Smooth muscle cell (in vitro differentiated cells): ENCODE measurements at regions not wholly inside any gene's neighbourhood (a gene's known extent, or its start where the extent isn't known, plus 50 kb on each side); places are given as distances from the start of the nearest gene placed in this dataset.

Experiments
- DNase-seq: peaks from one replicate; lab custom pipeline; 2025; ENCODE audit not compliant: unreplicated experiment; lab: John Stamatoyannopoulos, UW
- H2AFZ ChIP-seq: fragments of 200-600 bp; sonication (generic); 2 replicates; pipeline ENCODE4 v1.6.0; 2016; ENCODE audit warnings: antibody characterized with exemption, low read depth, mild to moderate bottlenecking
- H3F3A ChIP-seq: fragments of 200-600 bp; sonication (generic); 2 replicates; pipeline ENCODE4 v1.6.0; 2017; ENCODE audit warnings: antibody characterized with exemption, low read depth
- H3K27ac ChIP-seq: fragments of 200-600 bp; sonication (generic); 2 replicates; pipeline ENCODE4 v1.5.1; 2016; ENCODE audit warnings: low read depth, mild to moderate bottlenecking
- H3K27me3 ChIP-seq: fragments of 200-600 bp; sonication (generic); 2 replicates; pipeline ENCODE4 v1.6.1; 2016; ENCODE audit warnings: low read depth, mild to moderate bottlenecking
- H3K36me3 ChIP-seq: fragments of 200-600 bp; sonication (generic); 2 replicates; pipeline ENCODE4 v1.5.1; 2016; ENCODE audit warnings: low read depth
- H3K4me1 ChIP-seq: fragments of 200-600 bp; sonication (generic); 2 replicates; pipeline ENCODE4 v1.5.1; 2016; ENCODE audit warnings: low read depth
- H3K4me2 ChIP-seq: fragments of 200-600 bp; sonication (generic); 2 replicates; pipeline ENCODE4 v1.6.0; 2016; ENCODE audit warnings: mild to moderate bottlenecking
- H3K4me3 ChIP-seq: fragments of 200-600 bp; sonication (generic); 2 replicates; pipeline ENCODE4 v1.5.1; 2016; ENCODE audit warnings: mild to moderate bottlenecking
- H3K79me2 ChIP-seq: fragments of 200-600 bp; sonication (generic); 2 replicates; pipeline ENCODE4 v1.6.0; 2016; ENCODE audit warnings: low read depth, mild to moderate bottlenecking
- H3K9ac ChIP-seq: fragments of 200-600 bp; sonication (generic); 2 replicates; pipeline ENCODE4 v1.6.0; 2016; ENCODE audit warnings: low read depth
- H3K9me3 ChIP-seq: fragments of 200-600 bp; sonication (generic); replicated peaks from 2 replicates; pipeline ENCODE4 v1.5.1; 2016; ENCODE audit warnings: low read depth
- H4K20me1 ChIP-seq: fragments of 200-600 bp; sonication (generic); 2 replicates; pipeline ENCODE4 v1.6.0; 2016; ENCODE audit warnings: low read depth
- WGBS: methylation state at CpG from one replicate; pipeline ENCODE4 v1.1.7; 2016; ENCODE audit warnings: low lambda C conversion rate; 5-methylcytosine and 5-hydroxymethylcytosine counted together
- TF ChIP-seq, protein P1 (sequence below): fragments of 200-600 bp; sonication (generic); IDR thresholded peaks from 2 replicates; pipeline ENCODE4 v1.5.1; 2017; ENCODE audit warnings: borderline replicate concordance, mild to moderate bottlenecking, antibody characterized with exemption; ENCODE audit not compliant: insufficient read depth, poor library complexity, severe bottlenecking

DNA sequence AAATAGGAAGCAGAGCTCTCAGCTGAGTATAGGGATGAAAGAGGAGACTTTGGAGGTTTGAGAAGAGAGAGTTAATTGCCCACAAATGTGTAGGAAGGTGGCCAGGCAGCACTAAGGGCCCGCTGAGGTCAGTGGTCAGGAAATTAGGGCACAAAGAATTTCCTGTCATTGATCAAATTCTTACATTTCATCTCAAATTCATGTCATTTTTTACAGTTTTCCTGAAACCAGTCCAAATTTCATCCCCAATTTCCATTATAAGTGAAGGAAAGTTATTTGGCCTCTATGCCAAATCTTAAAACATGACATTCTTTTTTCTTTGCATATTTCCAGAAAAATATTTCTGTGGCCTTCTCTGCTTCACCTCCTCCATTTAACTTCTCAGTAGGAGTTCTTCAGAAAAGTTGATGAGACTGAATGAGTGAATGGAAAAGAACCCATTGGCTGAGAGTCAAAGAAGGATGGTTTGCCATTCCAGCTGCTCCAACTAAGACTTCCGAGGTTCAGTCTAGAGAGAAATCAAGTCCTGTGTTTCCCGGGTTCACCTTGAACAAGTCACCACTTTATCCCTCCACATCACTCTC, 68.7 kb upstream of the SPRY1 start:
- Histone ChIP-seq H3K79me2 (no peaks in the 10 kb centered on the region), H3K9ac (no peak overlapping the region), H3K36me3 (no peaks in the 10 kb centered on the region), H3K27ac (no peak overlapping the region), H3K4me2 (no peak overlapping the region), H4K20me1 (no peaks in the 10 kb centered on the region), H2AFZ (no peak overlapping the region), H3K27me3 (no peaks in the 10 kb centered on the region), H3K4me3 (no peak overlapping the region), H3K4me1 (no peaks in the 10 kb centered on the region), H3K9me3 (no peaks in the 10 kb centered on the region), H3F3A (no peaks in the 10 kb centered on the region)
- 80% methylated on average over 3 of the region's 3 CpGs for WGBS
- TF ChIP-seq, protein P1, sequence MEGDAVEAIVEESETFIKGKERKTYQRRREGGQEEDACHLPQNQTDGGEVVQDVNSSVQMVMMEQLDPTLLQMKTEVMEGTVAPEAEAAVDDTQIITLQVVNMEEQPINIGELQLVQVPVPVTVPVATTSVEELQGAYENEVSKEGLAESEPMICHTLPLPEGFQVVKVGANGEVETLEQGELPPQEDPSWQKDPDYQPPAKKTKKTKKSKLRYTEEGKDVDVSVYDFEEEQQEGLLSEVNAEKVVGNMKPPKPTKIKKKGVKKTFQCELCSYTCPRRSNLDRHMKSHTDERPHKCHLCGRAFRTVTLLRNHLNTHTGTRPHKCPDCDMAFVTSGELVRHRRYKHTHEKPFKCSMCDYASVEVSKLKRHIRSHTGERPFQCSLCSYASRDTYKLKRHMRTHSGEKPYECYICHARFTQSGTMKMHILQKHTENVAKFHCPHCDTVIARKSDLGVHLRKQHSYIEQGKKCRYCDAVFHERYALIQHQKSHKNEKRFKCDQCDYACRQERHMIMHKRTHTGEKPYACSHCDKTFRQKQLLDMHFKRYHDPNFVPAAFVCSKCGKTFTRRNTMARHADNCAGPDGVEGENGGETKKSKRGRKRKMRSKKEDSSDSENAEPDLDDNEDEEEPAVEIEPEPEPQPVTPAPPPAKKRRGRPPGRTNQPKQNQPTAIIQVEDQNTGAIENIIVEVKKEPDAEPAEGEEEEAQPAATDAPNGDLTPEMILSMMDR, result no peak
- no peak for DNase-seq

DNA sequence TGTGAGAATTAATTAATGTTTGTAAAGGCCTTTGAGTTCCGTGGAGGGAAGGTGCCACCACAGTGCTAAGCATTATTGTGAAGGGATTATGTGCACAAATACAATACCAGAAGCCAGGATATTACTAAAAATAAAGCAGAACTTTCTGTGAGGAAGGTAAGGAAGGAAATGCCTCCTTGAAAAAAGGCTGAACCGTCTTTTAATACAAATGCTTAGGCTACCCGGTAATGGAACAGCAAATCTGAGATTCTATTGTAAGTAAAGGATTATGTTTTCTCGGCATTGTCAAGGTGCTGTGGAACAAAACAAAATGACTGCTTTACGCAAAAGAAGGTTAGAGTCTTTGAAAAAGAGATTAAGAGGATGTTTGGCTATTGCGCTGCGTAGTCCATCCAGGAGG, 57.9 kb upstream of the SPRY1 start:
- no peaks in the 10 kb centered on the region for H3K36me3 ChIP-seq
- no peak overlapping the region for H2AFZ ChIP-seq
- H3K4me1 ChIP-seq, result peaks cover 17% of the 10 kb centered on the region
- no peaks in the 10 kb centered on the region for H3K27me3 ChIP-seq
- no peak for DNase-seq
- no peak overlapping the region for H3K4me3 ChIP-seq
- H4K20me1 ChIP-seq, result no peaks in the 10 kb centered on the region
- H3K9ac ChIP-seq, result no peak overlapping the region
- TF ChIP-seq, protein P1, result no peak
- no peak overlapping the region for H3K27ac ChIP-seq
- no peaks in the 10 kb centered on the region for H3K79me2 ChIP-seq
- 95% methylated on average over 7 of the region's 7 CpGs for WGBS
- H3K9me3 ChIP-seq, result no peaks in the 10 kb centered on the region
- H3F3A ChIP-seq, result no peaks in the 10 kb centered on the region
- H3K4me2 ChIP-seq, result no peak overlapping the region

DNA sequence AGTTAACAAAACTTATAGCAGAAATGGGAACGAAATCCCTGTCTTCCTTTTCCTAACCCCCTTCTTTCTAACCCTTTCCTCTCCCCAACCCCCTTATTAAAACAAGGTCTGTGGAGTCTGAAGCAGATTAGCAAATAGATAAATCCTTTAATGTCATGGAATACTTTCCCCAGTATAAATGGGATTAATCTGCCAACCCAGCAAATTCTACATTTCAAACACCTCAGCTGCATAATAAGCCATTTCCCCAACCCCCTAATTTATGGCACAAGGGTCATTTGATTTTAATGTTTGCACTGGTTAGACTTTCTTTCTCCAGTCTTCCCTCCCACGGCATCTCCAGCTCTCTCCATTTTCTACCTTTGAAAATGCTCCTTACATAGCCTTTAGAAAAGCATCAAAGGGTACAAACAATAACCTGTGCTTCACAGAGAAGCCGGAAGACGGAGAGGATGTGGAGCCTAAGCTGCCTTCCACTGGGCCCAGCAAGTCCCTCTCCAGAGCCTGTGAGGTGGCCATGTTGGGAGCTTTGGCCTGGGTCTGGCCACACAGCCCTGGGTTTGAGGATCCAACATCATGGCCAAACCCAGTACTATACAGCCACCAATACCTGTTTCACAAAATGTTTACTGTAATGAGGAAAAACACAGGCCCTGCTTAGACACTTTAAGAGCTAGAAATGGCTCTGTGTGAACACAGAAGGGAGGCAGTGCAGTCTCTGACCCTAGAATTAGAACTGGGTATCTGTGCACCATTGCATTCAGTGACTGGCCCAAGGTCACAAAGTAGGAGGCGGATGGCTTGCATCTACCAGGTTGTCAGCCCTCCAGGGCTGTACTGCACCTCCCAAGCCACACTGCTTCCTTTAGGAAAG, 56.9 kb upstream of the SPRY1 start:
- no peaks in the 10 kb centered on the region for H3F3A ChIP-seq
- H3K27me3 ChIP-seq, result no peaks in the 10 kb centered on the region
- peaks cover 17% of the 10 kb centered on the region for H3K4me1 ChIP-seq
- no peak overlapping the region for H3K9ac ChIP-seq
- TF ChIP-seq, protein P1, result no peak
- H3K4me3 ChIP-seq, result no peak overlapping the region
- no peak for DNase-seq
- no peak overlapping the region for H2AFZ ChIP-seq
- no peak overlapping the region for H3K27ac ChIP-seq
- H4K20me1 ChIP-seq, result no peaks in the 10 kb centered on the region
- no peak overlapping the region for H3K4me2 ChIP-seq
- no peaks in the 10 kb centered on the region for H3K9me3 ChIP-seq
- 92% methylated on average over 5 of the region's 5 CpGs for WGBS
- no peaks in the 10 kb centered on the region for H3K36me3 ChIP-seq
- H3K79me2 ChIP-seq, result no peaks in the 10 kb centered on the region
